Osteoblast (primary cell): ENCODE measurements at regions not wholly inside any gene's neighbourhood (a gene's known extent, or its start where the extent isn't known, plus 50 kb on each side); places are given as distances from the start of the nearest gene placed in this dataset.

Source experiments
- DNase-seq: peaks from one replicate; pipeline ENCODE4 v3.0.0; 2011; ENCODE audit warnings: low spot score, mixed read lengths; ENCODE audit not compliant: insufficient read length; ENCODE audit errors: missing footprints
- H2AFZ ChIP-seq: 2 replicates; pipeline ENCODE4 v1.6.0; 2011; ENCODE audit warnings: mild to moderate bottlenecking, low read length
- H3K27ac ChIP-seq: 2 replicates; pipeline ENCODE4 v1.5.1; 2011; ENCODE audit warnings: mild to moderate bottlenecking, low read depth, low read length, moderate library complexity
- H3K27me3 ChIP-seq: 2 replicates; pipeline ENCODE4 v1.6.0; 2012; ENCODE audit warnings: mild to moderate bottlenecking, control low read depth, inconsistent platforms, low read length, moderate library complexity; ENCODE audit not compliant: insufficient read depth
- H3K36me3 ChIP-seq: 2 replicates; pipeline ENCODE4 v1.5.1; 2011; ENCODE audit warnings: mild to moderate bottlenecking, low read length, control low read depth, moderate library complexity; ENCODE audit not compliant: insufficient read depth
- H3K4me1 ChIP-seq: 2 replicates; pipeline ENCODE4 v1.5.1; 2011; ENCODE audit warnings: mild to moderate bottlenecking, low read length, control low read depth, moderate library complexity; ENCODE audit not compliant: insufficient read depth
- H3K4me2 ChIP-seq: 2 replicates; pipeline ENCODE4 v1.6.0; 2011; ENCODE audit warnings: mild to moderate bottlenecking, low read length; ENCODE audit not compliant: insufficient read depth
- H3K4me3 ChIP-seq: fragments of 200-600 bp; sonication (generic); 3 replicates; pipeline ENCODE4 v1.5.1; 2012; ENCODE audit warnings: mild to moderate bottlenecking, low read length, inconsistent platforms; ENCODE audit not compliant: insufficient read depth
- H3K79me2 ChIP-seq: 2 replicates; pipeline ENCODE4 v1.6.0; 2012; ENCODE audit warnings: mild to moderate bottlenecking, low read length, control low read depth, inconsistent platforms; ENCODE audit not compliant: insufficient read depth
- H3K9me3 ChIP-seq: 2 replicates; pipeline ENCODE4 v1.5.1; 2011; ENCODE audit warnings: low read depth, low read length, control low read depth
- H4K20me1 ChIP-seq: 2 replicates; pipeline ENCODE4 v1.6.0; 2012; ENCODE audit warnings: mild to moderate bottlenecking, low read length, control low read depth; ENCODE audit not compliant: insufficient read depth
- CTCF ChIP-seq: IDR thresholded peaks from 2 replicates; pipeline ENCODE4 v1.5.1; 2011; ENCODE audit warnings: mild to moderate bottlenecking, low read depth, low read length, moderate library complexity; ENCODE audit errors: extremely low read depth

- Histone ChIP-seq H3K4me2 (no peak overlapping the region), H3K4me3 (no peak overlapping the region), H3K36me3 (no peaks in the 10 kb centered on the region), H3K27ac (no peak overlapping the region), H2AFZ (peak overlapping the region; percentile 14), H3K9me3 (no peaks in the 10 kb centered on the region), H3K79me2 (no peaks in the 10 kb centered on the region), H4K20me1 (no peaks in the 10 kb centered on the region), H3K4me1 (peaks cover 3% of the 10 kb centered on the region), H3K27me3 (no peaks in the 10 kb centered on the region)
- DNase-seq: no peak
- TF ChIP-seq CTCF: no peak
Measured at GRCh38 chr5:14945450-14945849, 73.9 kb upstream of the ANKH start.

- Histone ChIP-seq H3K27ac (no peak overlapping the region), H3K79me2 (no peaks in the 10 kb centered on the region), H3K4me2 (no peak overlapping the region), H3K4me1 (peaks cover 3% of the 10 kb centered on the region), H3K36me3 (no peaks in the 10 kb centered on the region), H3K27me3 (no peaks in the 10 kb centered on the region), H4K20me1 (no peaks in the 10 kb centered on the region), H2AFZ (no peak overlapping the region), H3K9me3 (no peaks in the 10 kb centered on the region), H3K4me3 (no peak overlapping the region)
- no peak for DNase-seq
- no peak for TF ChIP-seq CTCF
Measured at GRCh38 chr5:14944996-14945395, 73.4 kb upstream of the ANKH start.

GRCh38 chr5:14944350-14944739, 72.8 kb upstream of the ANKH start:
- no peaks in the 10 kb centered on the region for H3K36me3 ChIP-seq
- no peaks in the 10 kb centered on the region for H3K27me3 ChIP-seq
- TF ChIP-seq CTCF: no peak
- no peak overlapping the region for H3K4me3 ChIP-seq
- H3K4me2 ChIP-seq: no peak overlapping the region
- peaks cover 3% of the 10 kb centered on the region for H3K4me1 ChIP-seq
- H4K20me1 ChIP-seq: no peaks in the 10 kb centered on the region
- no peak for DNase-seq
- no peaks in the 10 kb centered on the region for H3K79me2 ChIP-seq
- no peak overlapping the region for H3K27ac ChIP-seq
- H3K9me3 ChIP-seq: no peaks in the 10 kb centered on the region
- no peak overlapping the region for H2AFZ ChIP-seq

- Histone ChIP-seq H4K20me1 (no peaks in the 10 kb centered on the region), H3K9me3 (no peaks in the 10 kb centered on the region), H3K36me3 (no peaks in the 10 kb centered on the region), H3K4me3 (no peak overlapping the region), H3K79me2 (no peaks in the 10 kb centered on the region), H2AFZ (no peak overlapping the region), H3K27ac (no peak overlapping the region), H3K4me2 (no peak overlapping the region), H3K27me3 (no peaks in the 10 kb centered on the region), H3K4me1 (peaks cover 7% of the 10 kb centered on the region)
- no peak for DNase-seq
- TF ChIP-seq CTCF: no peak
Measured at GRCh38 chr5:14942212-14942611, 70.6 kb upstream of the ANKH start.
